ENCODE measurements at regions not wholly inside any gene's neighbourhood (a gene's known extent, or its start where the extent isn't known, plus 50 kb on each side); places are given as distances from the start of the nearest gene placed in this dataset.

GRCh38 chr9:89773170-89773569, 168.4 kb downstream of the GADD45G start:
- H3K36me3 Mint-ChIP-seq (ENCODE audit: insufficient read depth), result no peaks in the 10 kb centered on the region
- no peaks in the 10 kb centered on the region for H3K4me1 Mint-ChIP-seq (ENCODE audit: low read depth)
- H3K4me3 Mint-ChIP-seq (ENCODE audit: low read depth), result no peak overlapping the region
- peaks cover 27% of the 10 kb centered on the region for H3K27me3 Mint-ChIP-seq
- no peak overlapping the region for H3K27ac Mint-ChIP-seq
- DNase-seq (ENCODE audit: low spot score, unreplicated experiment), result no peak
- no peak for TF ChIP-seq CTCF (IDR thresholded peaks at IDR 0.05; ENCODE audit: unreplicated experiment)
- no peaks in the 10 kb centered on the region for H3K9me3 Mint-ChIP-seq (ENCODE audit: low read depth)

GRCh38 chr9:89774858-89775370, 170.1 kb downstream of the GADD45G start:
- Mint-ChIP-seq H3K9me3 (ENCODE audit: low read depth) (no peaks in the 10 kb centered on the region), H3K4me3 (ENCODE audit: low read depth) (no peak overlapping the region), H3K4me1 (ENCODE audit: low read depth) (peaks cover 3% of the 10 kb centered on the region), H3K27me3 (peaks cover 41% of the 10 kb centered on the region), H3K36me3 (ENCODE audit: insufficient read depth) (no peaks in the 10 kb centered on the region), H3K27ac (no peak overlapping the region)
- TF ChIP-seq CTCF (IDR thresholded peaks at IDR 0.05; ENCODE audit: unreplicated experiment), result no peak
- DNase-seq (ENCODE audit: low spot score, unreplicated experiment), result no peak

GRCh38 chr9:89775641-89776040, 170.8 kb downstream of the GADD45G start:
- Mint-ChIP-seq H3K4me3 (ENCODE audit: low read depth) (no peak overlapping the region), H3K27me3 (peaks cover 45% of the 10 kb centered on the region), H3K36me3 (ENCODE audit: insufficient read depth) (no peaks in the 10 kb centered on the region), H3K27ac (no peak overlapping the region), H3K4me1 (ENCODE audit: low read depth) (peaks cover 3% of the 10 kb centered on the region), H3K9me3 (ENCODE audit: low read depth) (no peaks in the 10 kb centered on the region)
- no peak for TF ChIP-seq CTCF (IDR thresholded peaks at IDR 0.05; ENCODE audit: unreplicated experiment)
- no peak for DNase-seq (ENCODE audit: low spot score, unreplicated experiment)

GRCh38 chr9:89776795-89777525, 172.1 kb downstream of the GADD45G start:
- H3K4me1 Mint-ChIP-seq (ENCODE audit: low read depth), result peaks cover 3% of the 10 kb centered on the region
- TF ChIP-seq CTCF (IDR thresholded peaks at IDR 0.05; ENCODE audit: unreplicated experiment), result no peak
- no peak overlapping the region for H3K27ac Mint-ChIP-seq
- peaks cover 56% of the 10 kb centered on the region for H3K27me3 Mint-ChIP-seq
- H3K36me3 Mint-ChIP-seq (ENCODE audit: insufficient read depth), result no peaks in the 10 kb centered on the region
- H3K4me3 Mint-ChIP-seq (ENCODE audit: low read depth), result no peak overlapping the region
- no peaks in the 10 kb centered on the region for H3K9me3 Mint-ChIP-seq (ENCODE audit: low read depth)
- DNase-seq (ENCODE audit: low spot score, unreplicated experiment), result no peak

- DNase-seq (ENCODE audit: low spot score, unreplicated experiment), result no peak
- no peaks in the 10 kb centered on the region for H3K36me3 Mint-ChIP-seq (ENCODE audit: insufficient read depth)
- TF ChIP-seq CTCF (IDR thresholded peaks at IDR 0.05; ENCODE audit: unreplicated experiment), result no peak
- peaks cover 3% of the 10 kb centered on the region for H3K4me1 Mint-ChIP-seq (ENCODE audit: low read depth)
- H3K27me3 Mint-ChIP-seq, result peaks cover 61% of the 10 kb centered on the region
- no peak overlapping the region for H3K27ac Mint-ChIP-seq
- no peak overlapping the region for H3K4me3 Mint-ChIP-seq (ENCODE audit: low read depth)
- no peaks in the 10 kb centered on the region for H3K9me3 Mint-ChIP-seq (ENCODE audit: low read depth)
Measured at GRCh38 chr9:89777544-89777943, 172.7 kb downstream of the GADD45G start.
